HG02798 (cell line): ENCODE measurements at regions not wholly inside any gene's neighbourhood (a gene's known extent, or its start where the extent isn't known, plus 50 kb on each side); places are given as distances from the start of the nearest gene placed in this dataset.

ENCODE experiments used
- ATAC-seq: cut with Tn5 transposase; IDR thresholded peaks from one replicate; pipeline ENCODE4 v1.9.1; 2021; ENCODE audit warnings: mild to moderate bottlenecking; ENCODE audit not compliant: unreplicated experiment, poor library complexity

GRCh38 chr5:128665747-128666355, 127.8 kb upstream of the FBN2 start:
- ATAC-seq, result no peak

- no peak for ATAC-seq
Observed at GRCh38 chr5:128667152-128667551, 129.1 kb upstream of the FBN2 start.

- no peak for ATAC-seq
Observed at GRCh38 chr5:128667751-128668150, 129.7 kb upstream of the FBN2 start.

GRCh38 chr5:128668921-128669320, 130.9 kb upstream of the FBN2 start:
- no peak for ATAC-seq

DNA sequence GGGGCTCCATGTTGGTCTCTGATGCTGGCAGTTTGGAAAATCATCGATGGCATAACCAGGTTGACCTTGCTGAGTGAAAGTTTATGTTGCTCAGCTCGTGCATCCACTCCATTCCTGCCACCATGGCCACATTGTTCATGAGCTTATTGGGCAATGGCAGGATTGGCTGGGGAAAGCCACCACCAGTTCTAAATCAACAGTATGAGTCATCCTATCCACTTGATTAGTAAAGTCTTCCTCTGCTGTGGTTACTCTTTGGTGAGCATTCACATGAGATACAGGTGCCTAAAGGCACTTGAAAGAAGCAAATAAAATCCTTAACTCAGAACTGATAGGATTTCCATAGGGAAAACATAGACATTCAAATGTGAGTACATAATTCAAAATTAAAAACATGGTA, 131.8 kb upstream of the FBN2 start:
- ATAC-seq, result no peak

DNA sequence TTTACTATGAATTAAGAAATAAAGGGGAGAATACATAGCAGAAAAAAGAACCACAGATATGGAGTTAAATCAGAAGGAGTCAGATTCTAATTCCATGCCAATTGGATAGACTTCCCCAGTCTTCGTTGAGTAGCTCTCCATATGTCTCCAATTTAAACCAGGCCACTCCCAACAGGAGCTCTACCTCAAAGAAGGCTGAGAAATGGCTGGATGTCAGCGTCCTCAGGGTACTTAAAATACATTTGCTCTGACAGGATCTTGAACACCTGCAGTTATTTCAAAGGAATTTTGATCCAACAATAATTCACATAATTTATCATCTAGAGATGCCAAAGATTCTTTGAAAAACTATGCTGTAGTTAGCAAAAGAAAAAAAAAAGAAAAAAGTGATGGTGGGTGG, 133.9 kb upstream of the FBN2 start:
- ATAC-seq, result no peak

DNA sequence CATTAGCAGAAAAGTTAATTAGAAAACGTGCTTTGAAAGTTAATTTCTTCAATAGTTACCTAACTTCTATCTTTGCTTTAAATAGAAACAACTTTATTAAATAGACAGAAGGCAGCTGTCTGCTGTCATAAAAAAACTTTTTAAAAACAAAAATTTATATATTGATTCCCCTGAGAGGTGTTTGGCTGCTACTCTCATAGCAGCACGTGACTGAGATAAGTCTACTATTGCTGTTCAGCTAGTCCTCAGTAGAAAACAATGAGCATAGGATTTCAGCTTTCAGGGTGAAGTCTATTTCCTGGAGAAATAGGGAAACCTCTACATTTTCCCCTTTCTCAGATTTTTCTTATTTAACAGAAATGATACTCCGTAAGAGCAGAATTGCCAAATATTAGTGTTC, 135.0 kb upstream of the FBN2 start:
- no peak for ATAC-seq

- no peak for ATAC-seq
Observed at GRCh38 chr5:128673411-128673957, 135.4 kb upstream of the FBN2 start.

DNA sequence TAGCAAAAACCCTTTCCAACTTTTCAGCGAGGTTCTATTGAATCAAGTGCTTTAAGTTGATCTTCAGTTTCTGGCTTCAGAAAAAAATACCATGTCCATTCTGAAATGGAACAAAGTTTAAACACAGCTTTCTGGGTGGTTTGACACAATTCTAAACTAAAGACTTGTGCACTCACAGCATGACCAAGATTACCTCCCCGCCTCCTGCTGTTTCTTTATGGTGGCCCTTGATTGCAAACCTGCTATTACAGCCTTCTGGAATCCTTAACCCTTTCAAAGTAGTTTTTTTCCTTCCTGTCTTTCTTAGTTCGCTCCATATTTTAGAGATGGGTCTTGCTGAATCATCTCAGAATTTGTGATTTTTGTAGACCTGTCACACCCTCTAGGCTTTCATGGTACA, 135.9 kb upstream of the FBN2 start:
- ATAC-seq, result no peak

- peak; percentile 89 for ATAC-seq
Observed at GRCh38 chr5:128674837-128675446, 136.9 kb upstream of the FBN2 start.

DNA sequence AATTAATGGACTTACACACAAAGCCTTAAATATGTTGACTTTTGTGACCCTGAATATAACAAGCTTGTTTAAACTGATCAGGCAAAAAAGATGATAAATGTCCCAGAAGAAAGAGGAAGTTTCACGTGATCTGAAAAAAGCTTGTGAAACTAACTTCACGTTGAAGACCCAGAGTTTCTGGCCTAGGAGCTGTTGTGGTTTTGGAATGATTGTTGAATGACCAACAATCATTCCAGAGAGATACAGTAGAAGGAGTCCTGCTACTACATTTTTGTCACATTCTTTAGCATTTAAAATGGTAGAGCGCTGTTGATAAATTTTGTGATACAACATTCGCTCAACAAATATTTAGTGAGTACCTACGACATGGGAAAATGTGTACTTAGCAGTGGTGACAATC, 143.1 kb upstream of the FBN2 start:
- ATAC-seq, result no peak

DNA sequence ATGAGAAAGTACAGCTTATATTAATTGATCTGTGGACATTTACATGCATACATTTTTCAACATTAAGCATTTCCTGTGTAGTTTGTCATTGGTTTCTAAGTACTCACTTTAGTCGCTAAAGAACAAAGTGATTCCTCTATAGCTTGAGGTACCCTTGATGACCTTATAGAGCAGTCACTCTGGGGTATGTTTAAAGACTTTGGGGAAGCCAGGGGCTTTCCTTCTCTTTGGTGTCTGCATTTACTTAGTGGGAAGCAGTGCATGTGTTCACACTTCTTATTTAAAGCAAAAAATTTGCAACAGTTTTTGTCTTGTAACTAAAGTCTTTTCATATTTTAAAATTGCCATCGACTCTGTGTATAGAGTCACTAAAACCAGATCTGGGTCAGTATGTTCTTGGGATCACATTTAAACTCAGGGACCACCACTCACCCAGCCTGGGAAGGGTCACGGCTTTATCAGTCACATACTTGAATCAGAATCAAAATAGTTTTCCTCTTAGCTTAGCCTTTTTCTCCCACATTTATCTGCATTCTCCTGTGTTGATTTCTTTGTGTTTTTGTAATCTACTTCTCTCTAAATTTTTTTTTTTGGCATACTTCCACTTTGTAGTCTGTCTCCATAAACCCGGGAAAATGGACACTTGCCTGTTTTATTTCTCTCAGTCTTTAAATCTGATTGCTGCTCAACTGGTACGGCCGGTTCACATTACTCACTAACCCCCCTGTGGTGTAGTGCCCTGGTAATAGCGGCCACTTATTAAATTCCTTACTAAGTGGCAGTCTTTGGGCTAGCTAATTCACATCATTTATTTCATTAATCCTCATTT, 143.9 kb upstream of the FBN2 start:
- ATAC-seq, result no peak

DNA sequence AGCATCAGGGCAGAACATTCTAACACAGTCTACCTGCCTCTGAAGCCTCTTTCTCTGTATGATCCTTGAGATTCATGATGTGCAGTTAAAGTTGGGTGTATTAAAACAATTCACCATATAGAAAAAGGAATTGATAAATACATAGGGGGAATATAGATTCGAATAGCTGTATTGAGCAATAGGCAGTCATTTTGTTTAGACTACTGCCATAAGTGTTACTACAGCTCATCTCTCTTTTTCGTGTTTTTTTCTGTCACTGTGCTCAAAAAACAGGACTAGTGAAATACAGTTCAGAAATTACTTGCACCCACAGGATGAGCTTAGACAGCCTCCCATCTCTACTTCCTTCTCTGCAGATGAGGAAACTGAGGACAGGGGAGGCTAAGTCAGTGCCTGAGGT, 144.6 kb upstream of the FBN2 start:
- ATAC-seq, result no peak

GRCh38 chr5:128684961-128685360, 146.9 kb upstream of the FBN2 start:
- ATAC-seq, result no peak

DNA sequence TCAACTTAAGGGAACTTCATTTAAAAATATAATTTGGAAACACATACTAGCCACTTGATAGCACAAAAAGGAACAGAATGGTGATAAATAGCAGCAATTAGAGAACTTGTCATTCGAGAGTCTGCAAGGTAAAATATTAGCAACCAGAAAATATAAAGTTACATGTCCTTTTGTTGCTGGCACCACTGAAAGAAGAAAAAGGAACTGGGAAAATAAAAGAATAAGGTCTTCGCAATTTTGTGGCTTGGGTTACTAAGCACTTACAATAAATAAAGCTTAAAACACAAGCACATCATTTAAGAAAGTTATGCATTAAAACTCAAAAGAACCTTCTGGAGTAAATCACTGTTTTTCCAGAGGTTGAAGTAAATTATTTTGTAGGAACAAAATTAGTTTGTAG, 149.9 kb upstream of the FBN2 start:
- no peak for ATAC-seq

GRCh38 chr5:128693764-128694163, 155.7 kb upstream of the FBN2 start:
- ATAC-seq, result no peak

GRCh38 chr5:128695791-128696530, 157.9 kb upstream of the FBN2 start:
- ATAC-seq, result no peak

- ATAC-seq, result no peak
Observed at GRCh38 chr5:128701301-128701700, 163.3 kb upstream of the FBN2 start.

GRCh38 chr5:128703322-128703721, 165.3 kb upstream of the FBN2 start:
- no peak for ATAC-seq

GRCh38 chr5:128706269-128706668, 168.2 kb upstream of the FBN2 start:
- no peak for ATAC-seq

GRCh38 chr5:128708841-128709240, 170.8 kb upstream of the FBN2 start:
- no peak for ATAC-seq
